HG03039 (cell line): ENCODE measurements at regions not wholly inside any gene's neighbourhood (a gene's known extent, or its start where the extent isn't known, plus 50 kb on each side); places are given as distances from the start of the nearest gene placed in this dataset.

Experiments
- ATAC-seq: cut with Tn5 transposase; IDR thresholded peaks from one replicate; pipeline ENCODE4 v1.9.1; 2021; ENCODE audit warnings: mild to moderate bottlenecking, moderate library complexity; ENCODE audit not compliant: unreplicated experiment

DNA sequence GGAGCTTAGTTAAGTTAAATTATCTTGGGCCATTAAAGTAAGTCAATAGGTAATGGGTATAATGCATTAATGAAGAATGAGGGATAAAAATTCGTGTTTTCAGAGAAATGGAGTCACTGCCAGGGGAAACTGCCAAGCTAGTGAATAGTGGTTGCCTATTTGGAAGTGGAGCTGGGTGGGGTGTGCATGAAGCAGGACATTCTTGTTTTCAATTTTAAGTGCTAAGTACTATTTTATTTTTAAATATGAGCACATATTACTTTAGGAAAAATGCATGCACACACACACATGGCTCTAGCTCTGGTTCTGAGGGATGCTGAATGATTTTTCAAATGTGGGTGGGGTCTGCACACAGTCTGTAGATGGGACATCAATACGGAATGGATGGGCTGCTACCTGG lies 717.7 kb upstream of the SGCG start:
- ATAC-seq: no peak

DNA sequence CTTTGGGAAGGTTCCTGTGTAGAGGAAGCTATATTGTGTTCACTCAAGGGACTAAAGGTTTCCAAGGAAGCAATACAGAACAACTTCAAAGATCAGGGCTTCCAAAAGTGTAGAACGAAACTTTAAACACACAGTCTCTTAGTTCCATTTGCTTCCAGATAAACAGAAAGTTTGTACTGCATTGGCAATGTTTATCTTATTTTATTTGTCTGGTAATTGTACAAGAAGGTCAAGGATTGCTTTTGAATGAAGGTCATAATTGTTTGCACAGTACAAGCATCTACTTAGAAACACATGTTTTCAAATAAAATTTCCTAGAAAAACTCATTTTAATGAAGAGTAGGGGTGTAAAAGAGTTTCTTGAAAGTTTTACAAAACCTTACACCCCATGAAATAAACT lies 712.7 kb upstream of the SGCG start:
- ATAC-seq: no peak

DNA sequence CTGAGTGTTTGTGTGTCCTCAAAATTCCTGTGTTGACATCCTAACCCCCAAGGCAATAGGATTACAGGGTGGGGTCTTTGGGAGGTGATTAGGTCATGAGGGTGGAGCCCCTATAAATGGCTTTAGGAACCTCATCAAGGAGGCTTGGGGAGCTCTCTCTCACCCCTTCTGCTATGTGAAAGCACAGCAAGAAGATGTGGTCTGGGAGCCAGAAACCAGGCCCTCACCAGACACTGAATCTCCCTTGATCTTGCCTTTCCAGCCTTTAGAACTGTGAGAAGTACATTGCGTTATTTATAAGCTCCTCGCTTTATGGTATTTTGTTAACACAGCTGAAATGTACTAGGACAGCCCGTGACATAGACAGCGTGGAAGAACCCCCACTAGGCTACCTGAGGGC lies 712.0 kb upstream of the SGCG start:
- no peak for ATAC-seq

DNA sequence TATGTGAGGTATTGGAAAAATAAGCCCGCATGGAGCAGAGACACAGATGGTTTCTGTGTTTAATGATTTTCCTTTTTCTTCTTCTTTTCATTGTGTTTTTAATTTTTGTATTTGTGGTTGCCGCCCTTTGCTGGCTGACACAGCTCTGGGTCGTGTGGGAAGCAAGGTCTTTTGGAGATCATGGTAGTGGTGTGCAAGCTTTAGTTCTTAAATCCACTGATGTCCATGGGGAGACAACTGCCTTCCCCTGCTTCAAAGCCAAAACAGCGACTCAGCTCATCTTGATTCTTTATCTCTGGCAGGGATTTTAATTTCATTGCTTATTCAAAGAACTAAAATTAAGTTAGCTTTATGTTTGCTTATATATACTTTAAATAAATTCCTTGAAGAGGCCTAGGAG lies 711.3 kb upstream of the SGCG start:
- no peak for ATAC-seq

DNA sequence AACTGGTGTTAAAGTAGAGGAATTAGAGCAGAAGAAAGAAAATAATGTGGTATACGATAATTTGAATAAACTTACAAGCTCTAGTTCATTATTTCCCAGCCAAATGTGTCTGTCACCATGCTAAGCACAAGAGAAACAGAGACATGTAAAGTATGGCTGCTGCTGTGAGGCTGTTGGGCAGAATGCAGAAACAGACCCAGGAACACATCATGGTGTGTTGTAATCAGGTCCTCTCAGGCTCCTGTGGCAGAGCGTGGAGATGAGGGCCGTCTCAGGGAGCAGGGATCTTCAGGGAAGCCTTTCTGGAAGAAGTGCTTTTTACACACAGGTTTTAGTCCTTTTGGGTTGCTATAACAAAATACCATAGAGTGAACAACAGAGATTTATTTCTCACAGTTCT lies 710.7 kb upstream of the SGCG start:
- no peak for ATAC-seq

DNA sequence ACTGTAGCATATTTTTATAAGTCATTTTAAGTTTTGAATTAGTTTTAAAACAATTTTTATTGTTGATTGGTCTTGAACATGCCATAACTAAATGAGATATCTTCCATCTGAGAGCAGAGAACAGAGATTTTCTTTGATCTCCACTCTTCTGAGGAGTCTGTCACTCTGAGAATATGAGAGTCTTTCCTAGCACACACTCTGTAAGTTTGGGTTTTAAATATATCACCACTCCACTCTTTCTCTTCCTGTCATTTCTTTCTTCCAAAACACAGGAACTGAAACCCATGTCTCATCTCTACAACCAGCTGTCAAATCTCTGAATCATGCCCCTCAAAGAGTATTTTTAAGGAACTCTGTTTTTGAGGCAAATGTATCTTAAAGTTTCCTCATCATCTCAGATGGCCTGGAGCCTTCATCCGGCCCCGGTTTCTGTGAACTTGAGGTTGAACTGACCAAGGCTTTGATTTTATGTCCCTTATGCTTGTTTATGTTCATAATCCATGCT lies 698.2 kb upstream of the SGCG start:
- ATAC-seq: no peak

DNA sequence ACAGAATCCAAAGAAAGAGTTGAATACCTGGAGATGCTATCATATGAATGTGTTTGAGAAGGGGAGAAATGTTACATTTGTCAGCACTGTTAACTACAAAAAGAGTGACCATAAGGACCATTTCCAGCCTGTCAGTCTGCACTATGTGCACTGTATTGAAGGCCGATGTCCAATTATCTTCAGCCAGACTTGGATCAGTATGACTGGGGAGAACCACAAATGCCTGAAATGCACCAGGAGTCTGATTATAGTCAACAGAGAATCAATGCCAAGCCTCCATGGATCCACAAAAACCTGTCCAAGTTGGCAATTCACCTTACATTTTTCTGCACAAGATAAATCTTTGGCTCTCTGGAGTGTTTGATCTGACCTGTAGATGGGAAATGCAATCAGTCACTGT lies 697.5 kb upstream of the SGCG start:
- no peak for ATAC-seq

DNA sequence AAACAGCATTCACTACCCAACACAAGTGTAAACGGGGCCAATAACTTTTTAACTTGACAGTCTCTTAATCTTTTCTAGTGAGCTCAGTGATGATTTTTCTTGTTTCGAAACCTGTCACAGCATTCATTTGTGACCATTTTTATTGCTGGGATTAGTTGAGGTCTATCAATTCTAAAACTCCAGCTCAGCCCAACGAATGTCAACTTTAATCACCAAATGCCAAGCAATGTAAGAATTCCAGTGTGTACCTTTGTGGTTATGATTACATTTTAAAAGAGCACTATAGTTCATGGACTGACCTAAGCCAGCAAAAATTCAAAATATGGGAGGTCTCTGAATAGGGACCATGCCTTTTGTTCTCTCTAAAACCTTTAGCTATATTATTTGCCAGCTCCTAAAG lies 694.3 kb upstream of the SGCG start:
- ATAC-seq: no peak

DNA sequence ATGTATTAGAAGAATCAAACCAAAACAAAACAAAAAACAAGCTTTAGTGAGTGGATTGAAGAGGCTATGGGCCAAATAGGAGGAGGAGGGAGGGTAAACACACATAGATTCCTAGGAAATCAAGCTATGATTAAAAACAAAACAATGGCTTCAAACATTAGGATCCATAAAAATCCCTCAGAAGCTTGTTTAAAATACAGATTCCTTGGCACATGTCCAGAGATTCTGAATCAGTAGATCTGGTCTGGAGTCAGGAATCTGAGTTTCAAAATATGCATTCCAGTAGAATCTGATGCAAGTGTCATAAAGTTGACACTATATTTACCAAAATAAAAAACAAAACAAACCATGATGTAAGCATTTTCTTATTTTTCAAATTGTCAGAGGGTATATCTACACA lies 692.8 kb upstream of the SGCG start:
- ATAC-seq: no peak

DNA sequence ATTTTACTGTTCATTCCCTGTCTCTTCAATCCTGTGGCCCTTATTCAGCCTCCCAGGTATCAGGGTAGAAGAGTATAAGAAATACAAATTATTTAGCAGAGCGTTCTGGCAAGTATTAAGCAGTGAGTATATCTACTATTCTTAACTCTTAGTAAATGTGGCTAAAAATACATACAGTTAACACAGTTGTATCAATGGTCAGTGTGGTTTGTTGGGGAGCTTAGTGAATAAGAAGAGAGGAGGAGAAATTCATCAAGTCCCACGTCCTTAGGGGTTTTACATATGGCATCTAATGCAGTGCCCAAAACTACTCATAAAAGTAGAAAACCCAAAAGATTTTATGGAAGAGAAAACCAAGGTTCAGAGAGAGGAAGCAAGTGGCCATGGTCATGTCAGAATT lies 691.0 kb upstream of the SGCG start:
- no peak for ATAC-seq

DNA sequence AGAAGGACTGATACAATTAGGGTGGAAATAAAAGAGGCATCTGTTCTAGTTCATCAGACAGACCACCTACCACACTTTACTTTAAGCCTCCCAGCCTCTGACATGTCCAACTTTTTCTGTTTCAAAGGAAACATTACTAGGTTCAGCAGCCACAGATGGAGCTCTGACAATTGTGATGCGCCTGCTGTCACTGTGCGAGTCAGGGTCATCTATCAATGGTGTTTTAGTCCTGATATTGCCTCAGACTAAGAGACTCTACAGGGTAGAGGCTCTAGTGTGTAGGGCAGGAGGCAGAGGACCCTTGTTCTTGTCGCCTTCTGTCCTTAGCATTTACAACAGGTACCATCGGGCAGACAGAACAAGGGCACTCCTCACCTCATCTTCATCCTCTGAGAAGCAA lies 685.0 kb upstream of the SGCG start:
- ATAC-seq: no peak

DNA sequence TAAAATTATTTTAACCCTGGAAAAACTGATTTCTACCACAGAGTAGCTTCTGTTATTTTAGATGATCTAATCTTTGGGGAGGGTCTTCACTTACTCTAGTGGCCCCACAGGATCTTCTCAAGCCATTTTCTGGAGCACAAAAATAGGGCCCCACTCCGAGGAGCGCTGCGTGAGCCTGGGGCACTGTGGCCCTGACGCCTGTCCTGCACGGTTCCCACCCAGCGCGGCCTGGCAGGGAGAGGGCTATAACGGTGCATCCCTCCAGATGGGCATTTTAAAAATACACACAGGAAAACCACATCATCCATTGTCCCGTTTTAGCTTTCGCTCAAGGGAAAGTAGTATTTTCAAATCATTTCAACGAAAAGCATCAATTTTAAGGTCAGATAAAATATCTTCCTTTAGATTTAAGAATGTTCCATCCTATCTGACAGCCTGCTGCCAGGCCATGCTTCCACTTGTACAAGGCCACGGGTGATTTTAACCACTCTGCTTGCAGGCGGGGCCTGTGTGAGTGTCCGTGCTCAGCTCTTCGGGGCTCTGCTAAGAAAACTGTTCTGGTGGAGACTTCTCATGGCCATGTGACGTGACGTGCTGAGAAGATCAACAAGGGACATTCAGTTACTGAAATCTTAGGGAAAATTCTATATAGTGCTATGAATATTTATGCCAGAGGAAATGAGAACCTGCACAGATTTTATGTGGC lies 683.8 kb upstream of the SGCG start:
- no peak for ATAC-seq

DNA sequence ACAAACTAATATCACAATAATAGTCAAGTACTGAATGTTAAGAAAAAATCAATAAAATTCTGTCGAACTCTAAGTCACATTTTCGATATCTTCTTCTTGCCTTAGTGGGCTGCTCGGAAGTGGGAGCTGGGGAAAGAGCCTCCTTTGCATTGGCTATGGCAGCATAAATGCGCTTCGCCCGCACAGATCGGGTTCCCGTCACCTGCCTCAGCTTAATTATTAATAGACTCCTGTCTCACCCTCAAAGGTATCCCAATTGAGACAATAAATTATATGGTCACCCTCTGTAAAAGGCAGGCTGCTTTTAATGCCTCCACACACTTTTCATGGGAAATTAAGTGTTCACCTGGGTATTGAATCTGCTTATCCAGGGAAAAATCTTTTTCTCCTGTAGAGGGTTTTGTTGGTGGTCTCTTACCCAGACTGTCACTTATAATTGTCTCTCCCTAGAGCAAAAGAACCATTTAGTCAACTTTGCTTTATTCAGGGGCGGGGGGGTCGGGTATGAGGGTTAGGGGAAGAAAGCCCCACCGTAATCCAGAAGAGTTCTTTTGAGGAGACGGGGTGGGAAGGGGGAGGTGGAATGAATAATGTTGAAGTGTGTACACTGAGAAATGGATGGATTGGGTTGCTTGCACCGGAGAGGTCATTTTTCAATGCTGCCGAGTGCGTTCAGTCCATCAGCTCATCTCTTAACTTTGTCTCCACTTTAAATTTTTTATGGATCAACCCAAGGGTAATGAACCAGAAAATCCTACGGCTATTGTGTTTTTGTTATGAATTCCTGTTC lies 682.6 kb upstream of the SGCG start:
- no peak for ATAC-seq

DNA sequence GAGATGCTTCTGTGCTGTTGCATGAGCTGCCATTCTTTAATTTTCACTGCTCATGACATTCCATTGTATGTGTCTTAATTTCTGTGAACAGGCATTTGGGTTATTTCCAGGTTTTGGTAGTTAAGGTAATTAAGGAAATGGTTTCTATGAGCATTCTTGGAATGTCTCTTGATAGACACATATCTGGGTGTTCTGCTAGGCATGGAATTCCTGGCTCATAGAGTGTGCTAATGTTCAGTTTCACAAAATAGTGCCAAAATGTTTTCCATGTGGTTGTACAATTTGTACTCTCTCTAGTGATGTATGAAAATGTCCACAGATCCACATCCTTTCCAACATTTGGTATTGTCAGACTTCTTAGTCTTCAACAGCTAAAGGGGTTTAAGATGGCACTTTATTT lies 680.9 kb upstream of the SGCG start:
- ATAC-seq: no peak

DNA sequence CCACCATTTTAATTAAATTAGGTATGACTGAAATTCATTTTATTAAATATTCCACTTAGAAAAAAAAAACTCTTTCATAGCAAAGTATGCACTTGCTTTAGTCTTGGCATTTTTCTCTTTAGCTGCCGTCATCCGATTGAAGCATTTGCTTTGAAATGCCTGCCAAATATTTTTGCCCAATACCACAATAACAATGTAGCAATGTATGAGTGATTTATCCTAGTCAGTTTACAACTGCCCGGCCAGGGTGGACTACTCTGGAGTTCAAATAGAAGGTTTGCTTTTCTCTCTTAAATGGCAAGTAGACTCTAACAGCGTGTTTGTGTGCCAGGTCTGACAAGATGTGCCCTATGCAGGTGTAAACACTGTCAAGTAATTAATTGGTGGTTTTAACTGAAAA lies 675.3 kb upstream of the SGCG start:
- no peak for ATAC-seq

DNA sequence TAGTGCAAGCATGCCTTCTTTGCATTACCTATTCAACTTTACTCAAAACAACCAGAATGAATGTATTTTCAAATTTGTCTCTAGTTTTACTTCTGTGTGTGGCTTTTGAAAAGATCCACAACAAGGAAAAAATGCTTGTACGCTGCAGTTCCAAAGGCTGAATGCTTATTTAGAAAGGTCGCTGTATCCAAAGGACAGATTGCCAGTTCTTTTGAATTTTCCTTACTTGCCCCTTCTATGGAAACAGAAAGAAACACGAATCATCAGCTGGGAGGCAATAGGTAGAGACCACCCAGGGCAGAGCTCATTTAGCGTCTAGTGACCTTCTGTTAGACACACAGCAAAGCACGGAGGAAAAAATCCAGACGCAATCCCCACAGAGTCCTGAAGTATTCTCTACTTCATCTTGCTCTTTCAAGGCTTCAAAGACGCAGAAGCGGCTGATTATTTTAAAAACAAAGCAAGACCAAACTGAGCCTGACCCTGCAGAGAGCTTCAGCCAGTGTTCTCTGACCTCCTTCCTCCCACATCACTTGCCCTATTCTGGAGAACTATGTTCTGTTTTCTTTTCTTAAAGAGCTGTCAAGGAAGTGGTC lies 674.6 kb upstream of the SGCG start:
- ATAC-seq: no peak

DNA sequence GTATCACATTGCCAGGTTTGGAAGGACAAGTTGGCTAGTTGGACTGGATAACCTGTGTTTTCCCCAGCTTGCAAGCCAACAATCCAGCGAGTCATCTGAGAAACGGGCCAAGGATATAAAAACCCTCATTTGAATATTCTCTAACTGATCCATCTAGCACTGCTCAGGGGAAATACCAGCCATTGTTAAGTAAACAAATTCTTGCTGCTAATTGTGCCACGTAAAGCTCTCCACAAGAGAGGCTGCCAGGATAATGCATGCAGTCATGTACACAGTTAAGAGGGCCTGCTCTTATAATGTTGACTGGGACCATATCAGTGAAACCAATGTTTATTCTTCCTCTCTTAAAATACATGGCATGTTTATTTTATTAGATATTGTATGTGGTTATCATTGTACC lies 663.2 kb upstream of the SGCG start:
- no peak for ATAC-seq

DNA sequence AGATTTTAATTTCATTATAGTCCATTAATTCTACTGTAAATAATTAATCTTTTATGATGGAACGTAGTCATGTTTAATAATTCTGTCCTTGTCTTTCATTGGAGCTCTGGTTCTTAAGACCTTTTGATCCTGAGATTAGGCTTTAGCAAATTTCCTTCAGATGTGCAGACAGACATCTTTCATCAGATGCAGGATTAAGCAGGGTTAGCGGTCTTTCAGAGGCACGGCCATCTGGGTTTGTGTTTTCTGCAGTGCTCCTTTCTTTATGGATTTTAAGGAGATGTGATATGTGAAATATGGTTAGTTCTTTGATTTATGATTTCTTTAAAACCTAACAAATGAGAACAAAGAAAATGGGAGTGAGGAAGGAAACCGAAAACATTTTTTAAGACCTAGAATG lies 643.9 kb upstream of the SGCG start:
- no peak for ATAC-seq

DNA sequence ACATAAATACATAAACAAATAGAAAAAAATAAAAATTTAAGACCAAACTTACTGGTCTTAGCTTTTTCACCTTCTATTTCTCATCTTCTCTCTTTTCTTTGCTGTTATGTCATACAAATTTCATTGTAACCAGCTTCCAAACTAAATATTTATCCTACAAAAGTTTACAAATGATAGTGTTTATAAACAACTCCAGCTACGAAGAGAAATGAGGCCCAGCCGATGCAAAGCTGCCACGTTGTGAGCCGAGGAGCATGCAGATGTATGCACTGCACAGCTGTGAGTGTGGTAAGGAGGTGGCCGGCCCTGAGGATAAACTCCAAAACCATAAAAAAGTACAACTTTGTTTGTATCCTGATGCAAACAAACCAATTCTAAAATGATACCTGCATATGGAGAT lies 642.4 kb upstream of the SGCG start:
- ATAC-seq: no peak

DNA sequence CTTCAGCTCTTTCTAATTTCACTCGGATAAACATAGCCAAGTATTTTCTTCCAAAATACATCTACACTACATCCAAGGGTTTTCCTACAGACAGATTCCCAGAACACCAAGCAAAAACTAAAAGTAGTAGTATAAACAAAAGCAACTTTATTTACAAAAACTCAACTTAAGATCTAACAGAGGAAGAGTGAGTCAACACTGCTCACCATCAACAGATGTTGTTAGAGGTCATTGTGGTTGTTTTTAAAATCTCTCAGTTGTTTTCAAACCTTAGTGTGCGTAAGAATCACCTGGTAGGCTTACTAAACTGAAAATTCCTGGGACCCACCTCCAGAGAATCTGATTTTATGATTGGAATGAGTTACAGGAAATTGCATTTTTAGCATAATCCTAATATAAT lies 631.7 kb upstream of the SGCG start:
- no peak for ATAC-seq

DNA sequence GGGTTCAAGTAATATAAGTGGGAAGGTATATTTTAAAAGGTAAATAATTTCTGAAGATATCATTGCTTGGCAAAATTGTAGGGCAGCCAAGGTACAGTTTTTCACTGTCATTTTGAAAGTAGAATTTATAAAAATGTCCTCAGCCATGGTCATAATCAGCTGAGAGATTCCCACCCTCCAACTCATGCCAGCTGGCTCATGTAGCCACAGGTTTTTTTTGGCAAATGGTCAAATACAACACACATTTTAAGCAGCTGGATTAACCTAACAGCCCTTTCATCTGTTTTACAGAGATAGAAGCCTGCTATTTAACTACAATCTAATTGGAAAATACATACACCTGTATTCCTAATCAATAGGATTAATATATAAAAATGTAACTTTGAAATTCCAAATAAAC lies 619.2 kb upstream of the SGCG start:
- no peak for ATAC-seq

DNA sequence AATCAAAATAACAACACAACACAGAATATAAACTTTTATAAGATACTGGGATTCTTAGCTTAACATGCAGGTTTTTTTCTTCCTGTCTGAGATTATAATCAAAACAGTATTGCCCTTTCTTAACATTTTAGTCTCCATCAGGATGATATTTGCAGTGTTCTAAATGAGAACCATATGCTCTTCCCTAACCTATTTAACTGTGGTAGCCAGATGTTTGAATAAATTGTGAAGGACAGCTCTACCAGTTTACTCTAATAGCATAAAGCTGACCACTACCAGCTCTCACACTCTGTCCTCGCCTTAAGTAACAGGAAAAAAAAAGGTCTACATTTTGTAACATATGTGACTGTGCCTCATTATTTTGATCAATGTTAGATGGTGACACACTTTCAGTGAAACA lies 618.7 kb upstream of the SGCG start:
- ATAC-seq: no peak
